Stimulated activated CD8-positive, alpha-beta memory T cell treated with anti-CD3 and anti-CD28 coated beads, Interleukin-7, amount 100 ng/mL, for 24 hours (primary cell): ENCODE measurements at regions not wholly inside any gene's neighbourhood (a gene's known extent, or its start where the extent isn't known, plus 50 kb on each side); places are given as distances from the start of the nearest gene placed in this dataset.

Source experiments
- DNase-seq: peaks from one replicate; pipeline ENCODE4 v3.0.0-alpha.2; 2020; ENCODE audit warnings: low read depth

GRCh38 chr6:19976411-19977129, 139.4 kb downstream of the ID4 start:
- no peak for DNase-seq

GRCh38 chr6:19979059-19979458, 141.9 kb downstream of the ID4 start:
- DNase-seq: no peak

GRCh38 chr6:19979986-19980385, 142.8 kb downstream of the ID4 start:
- DNase-seq: no peak

GRCh38 chr6:19983374-19983773, 146.2 kb downstream of the ID4 start:
- no peak for DNase-seq

- DNase-seq: no peak
These were observed 149.7 kb downstream of the ID4 start for GRCh38 chr6:19986691-19987438.

GRCh38 chr6:19988555-19988954, 151.4 kb downstream of the ID4 start:
- DNase-seq: no peak

- DNase-seq: no peak
These were observed 154.0 kb downstream of the ID4 start for GRCh38 chr6:19991176-19991575.

GRCh38 chr6:19994909-19995308, 157.7 kb downstream of the ID4 start:
- DNase-seq: no peak

GRCh38 chr6:19995575-19996257, 158.5 kb downstream of the ID4 start:
- DNase-seq: no peak

GRCh38 chr6:19997104-19997503, 159.9 kb downstream of the ID4 start:
- DNase-seq: no peak

- no peak for DNase-seq
These were observed 161.4 kb downstream of the ID4 start for GRCh38 chr6:19998541-19998940.

GRCh38 chr6:19999319-20000191, 162.4 kb downstream of the ID4 start:
- DNase-seq: no peak

GRCh38 chr6:20001286-20001685, 164.1 kb downstream of the ID4 start:
- no peak for DNase-seq

- no peak for DNase-seq
These were observed 168.9 kb downstream of the ID4 start for GRCh38 chr6:20006037-20006436.

GRCh38 chr6:20008131-20008530, 171.0 kb downstream of the ID4 start:
- no peak for DNase-seq

GRCh38 chr6:20013066-20013861, 176.1 kb downstream of the ID4 start:
- DNase-seq: no peak

- DNase-seq: no peak
These were observed 177.3 kb downstream of the ID4 start for GRCh38 chr6:20014508-20014907.

- no peak for DNase-seq
These were observed 183.4 kb downstream of the ID4 start for GRCh38 chr6:20020526-20020925.

- no peak for DNase-seq
These were observed 184.6 kb downstream of the ID4 start for GRCh38 chr6:20021795-20022194.

GRCh38 chr6:20023549-20024315, 186.6 kb downstream of the ID4 start:
- peak; percentile 9 for DNase-seq

- no peak for DNase-seq
These were observed 187.1 kb downstream of the ID4 start for GRCh38 chr6:20024316-20024673.
